SK-N-SH (cell line): ENCODE measurements at regions not wholly inside any gene's neighbourhood (a gene's known extent, or its start where the extent isn't known, plus 50 kb on each side); places are given as distances from the start of the nearest gene placed in this dataset.

Experiments used
- CTCF ChIA-PET: fragments of 300-600, 350-600 bp; formaldehyde crosslinking; extraction: SDS; loops from one replicate; lab custom pipeline; 2021; lab: Yijun Ruan, JAX
- POLR2A ChIA-PET: fragments of 350-600 bp; sonication (Branson Sonifier 250); formaldehyde crosslinking; extraction: SDS; loops from one replicate; lab custom pipeline; 2020; ENCODE audit warnings: antibody characterized with exemption, inconsistent platforms; lab: Yijun Ruan, JAX
- DNase-seq: peaks from one replicate; pipeline ENCODE4 v3.0.0; 2012
- H2AFZ ChIP-seq: fragments of 200-600 bp; sonication (generic); 2 replicates; pipeline ENCODE4 v1.8.1; 2016; ENCODE audit warnings: antibody characterized with exemption, mild to moderate bottlenecking, low read depth
- H3F3A ChIP-seq: fragments of 200-600 bp; sonication (generic); replicated peaks from 2 replicates; pipeline ENCODE3; 2016; ENCODE audit warnings: antibody characterized with exemption, mild to moderate bottlenecking; ENCODE audit not compliant: insufficient read depth
- H3K27ac ChIP-seq, 2 experiments: fragments of 200-500 bp in 1 of 2; fragments of 200-600 bp in 1 of 2; sonication (Bioruptor generic) in 1 of 2; sonication (generic), shearing (Covaris generic) in 1 of 2; 2 replicates each; pipeline versions ENCODE4 v1.5.1 to v1.6.1; 2014 to 2016; ENCODE audit warnings: low read depth in 2 of 2, inconsistent platforms in 1 of 2, low read length in 1 of 2, mild to moderate bottlenecking in 1 of 2, mixed read lengths in 1 of 2
- H3K27me3 ChIP-seq: fragments of 200-600 bp; sonication (generic), shearing (Covaris generic); 2 replicates; pipeline ENCODE4 v1.6.1; 2016; ENCODE audit warnings: mixed run types; ENCODE audit not compliant: insufficient read depth
- H3K36me3 ChIP-seq, 2 experiments: fragments of 200-500 bp in 1 of 2; fragments of 200-600 bp in 1 of 2; sonication (Bioruptor generic) in 1 of 2; sonication (generic) in 1 of 2; replicated peaks in 1 of 2; 2 replicates each; pipeline versions ENCODE3 to v1.5.1; 2014 to 2016; ENCODE audit warnings: low read length in 1 of 2, mild to moderate bottlenecking in 1 of 2; ENCODE audit not compliant: insufficient read depth in 2 of 2, control insufficient read depth in 1 of 2
- H3K4me1 ChIP-seq, 2 experiments: fragments of 200-500 bp in 1 of 2; fragments of 200-600 bp in 1 of 2; sonication (Bioruptor generic) in 1 of 2; sonication (generic), shearing (Covaris generic) in 1 of 2; 2 replicates each; pipeline versions ENCODE4 v1.5.1 to v1.6.1; 2014 to 2016; ENCODE audit warnings: low read depth in 1 of 2, low read length in 1 of 2, mixed run types in 1 of 2; ENCODE audit not compliant: insufficient read depth in 2 of 2, control insufficient read depth in 1 of 2
- H3K4me2 ChIP-seq: fragments of 200-600 bp; sonication (generic), shearing (Covaris generic); 2 replicates; pipeline ENCODE4 v1.6.1; 2017; ENCODE audit warnings: mixed run types
- H3K4me3 ChIP-seq, 2 experiments: fragments of 200-500 bp in 1 of 2; fragments of 200-600 bp in 1 of 2; sonication (Bioruptor generic) in 1 of 2; sonication (generic), shearing (Covaris generic) in 1 of 2; 2 replicates each; pipeline versions ENCODE4 v1.5.1 to v1.8.1; 2014 to 2016; ENCODE audit warnings: low read depth in 2 of 2, inconsistent platforms in 1 of 2, low read length in 1 of 2, mild to moderate bottlenecking in 1 of 2, mixed read lengths in 1 of 2, moderate library complexity in 1 of 2
- H3K79me2 ChIP-seq: fragments of 200-600 bp; sonication (generic); 2 replicates; pipeline ENCODE4 v1.8.1; 2017; ENCODE audit warnings: mild to moderate bottlenecking; ENCODE audit not compliant: insufficient read depth
- H3K9ac ChIP-seq: fragments of 200-600 bp; sonication (generic); 2 replicates; pipeline ENCODE4 v1.6.1; 2017; ENCODE audit warnings: mixed run types
- H3K9me2 ChIP-seq: fragments of 200-600 bp; sonication (generic); 2 replicates; pipeline ENCODE4 v1.6.1; 2017; ENCODE audit warnings: mixed run types
- H3K9me3 ChIP-seq: fragments of 200-600 bp; sonication (generic); 2 replicates; pipeline ENCODE4 v1.6.1; 2017; ENCODE audit warnings: mixed run types, mild to moderate bottlenecking, moderate library complexity
- H4K20me1 ChIP-seq: fragments of 200-600 bp; sonication (generic); 2 replicates; pipeline ENCODE4 v1.6.1; 2017; ENCODE audit warnings: mild to moderate bottlenecking, mixed run types; ENCODE audit not compliant: insufficient read depth
- CHD2 ChIP-seq: fragments of 150-350 bp; IDR thresholded peaks from 2 replicates; pipeline ENCODE4 v1.6.1; 2018; ENCODE audit warnings: low read length; ENCODE audit not compliant: partially characterized antibody
- EP300 ChIP-seq, 2 experiments: IDR thresholded peaks; 2 replicates each; pipeline versions ENCODE4 v1.4.0 to v1.6.1; 2012; ENCODE audit warnings: borderline replicate concordance in 1 of 2, low read depth in 1 of 2, low read length in 1 of 2
- EZH2phosphoT487 ChIP-seq: fragments of 200-600 bp; sonication (generic); IDR thresholded peaks from 2 replicates; pipeline ENCODE4 v1.6.1; 2017; ENCODE audit warnings: low read depth, mixed run types, mild to moderate bottlenecking, antibody characterized with exemption, moderate library complexity, borderline replicate concordance
- FOSL2 ChIP-seq: IDR thresholded peaks from 2 replicates; pipeline ENCODE4 v1.4.0; 2012; ENCODE audit warnings: low read depth, mild to moderate bottlenecking, moderate library complexity, borderline replicate concordance
- FOXJ3 ChIP-seq: sonication (generic); formaldehyde crosslinking; IDR thresholded peaks from 2 replicates; pipeline ENCODE4 v1.5.1; 2020; ENCODE audit warnings: mild to moderate bottlenecking, missing genetic modification reagents
- JUND ChIP-seq: IDR thresholded peaks from 2 replicates; pipeline ENCODE4 v1.4.0; 2012
- MXI1 ChIP-seq: IDR thresholded peaks from 2 replicates; pipeline ENCODE4 v1.6.1; 2012; ENCODE audit warnings: mild to moderate bottlenecking, low read depth, low read length, improper control_type of control experiment
- SMC3 ChIP-seq: IDR thresholded peaks from 2 replicates; pipeline ENCODE4 v1.6.1; 2012; ENCODE audit warnings: low read depth, low read length, improper control_type of control experiment
- TAF1 ChIP-seq: IDR thresholded peaks from 2 replicates; pipeline ENCODE4 v1.6.1; 2012; ENCODE audit warnings: low read depth, mild to moderate bottlenecking, low read length, moderate library complexity, borderline replicate concordance
- TEAD4 ChIP-seq: IDR thresholded peaks from 2 replicates; pipeline ENCODE4 v1.4.0; 2012; ENCODE audit warnings: mild to moderate bottlenecking, borderline replicate concordance; ENCODE audit not compliant: insufficient read depth
- YY1 ChIP-seq: IDR thresholded peaks from 2 replicates; pipeline ENCODE4 v1.4.0; 2012; ENCODE audit warnings: low read depth, mild to moderate bottlenecking
- WGBS: methylation state at CpG from one replicate; pipeline ENCODE4 v1.1.6; 2017; ENCODE audit warnings: low lambda C conversion rate; 5-methylcytosine and 5-hydroxymethylcytosine counted together
- TF ChIP-seq, protein P1 (sequence below): fragments of 150-350 bp; IDR thresholded peaks from 2 replicates; pipeline ENCODE4 v1.6.1; 2017; ENCODE audit warnings: antibody characterized with exemption, low read length, low read depth, borderline replicate concordance
- TF ChIP-seq, protein P2 (sequence below): IDR thresholded peaks from 2 replicates; pipeline ENCODE4; 2012
- TF ChIP-seq, protein P3 (sequence below): fragments of 200-600 bp; sonication (generic); IDR thresholded peaks from 2 replicates; pipeline ENCODE4 v1.6.1; 2017; ENCODE audit warnings: antibody characterized with exemption, mild to moderate bottlenecking, moderate library complexity
- TF ChIP-seq, protein P4 (sequence below): IDR thresholded peaks from 2 replicates; pipeline ENCODE4 v1.4.0; 2012; ENCODE audit warnings: low read depth, borderline replicate concordance
- TF ChIP-seq, protein P5 (sequence below): IDR thresholded peaks from 2 replicates; pipeline ENCODE4 v1.4.0; 2012; ENCODE audit warnings: low read depth, borderline replicate concordance

DNA sequence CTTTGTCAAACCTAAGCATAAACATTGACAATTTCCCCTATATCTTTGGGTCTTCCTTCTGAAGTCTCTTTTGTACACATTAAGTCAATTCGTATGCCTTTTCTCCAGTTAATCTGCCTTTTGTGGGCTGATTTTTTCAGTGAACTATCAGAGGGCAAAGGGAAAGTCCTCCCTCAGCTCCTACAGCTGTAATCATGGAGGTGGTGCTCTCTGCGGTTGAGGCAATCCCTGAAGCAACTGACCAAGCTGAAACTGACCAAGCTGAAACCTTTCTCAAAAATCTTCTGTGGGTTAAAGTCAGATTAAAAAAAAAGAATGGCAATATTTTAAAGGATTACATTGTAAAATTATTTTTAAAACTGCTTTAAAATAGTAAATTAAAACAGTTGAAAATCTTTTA, 105.8 kb upstream of the DNAJC10 start:
- Histone ChIP-seq H3K9ac (no peak overlapping the region), H3K79me2 (no peaks in the 10 kb centered on the region), H3K9me2 (no peaks in the 10 kb centered on the region), H3K27me3 (no peaks in the 10 kb centered on the region), H3K4me3 (no peak overlapping the region), H2AFZ (no peak overlapping the region), H3K27ac (no peak overlapping the region), H3K36me3 (no peaks in the 10 kb centered on the region), H3F3A (no peaks in the 10 kb centered on the region), H3K4me1 (no peaks in the 10 kb centered on the region), H4K20me1 (no peaks in the 10 kb centered on the region), H3K4me2 (no peak overlapping the region), H3K9me3 (no peaks in the 10 kb centered on the region)
- WGBS, result 77% methylated on average over 2 of the region's 2 CpGs
- ChIA-PET CTCF (interaction anchor here (1.0 to 1.2 kb wide), 2 partner anchors 12 to 41 kb away, joined by 3 to 4 read pairs; no protein-coding TSS in a partner anchor), POLR2A (interaction anchor here (0.7 kb wide), 1 partner anchor 820 kb away, joined by 3 read pairs; no protein-coding TSS in a partner anchor)
- no peak for DNase-seq
- TF ChIP-seq, protein P1, sequence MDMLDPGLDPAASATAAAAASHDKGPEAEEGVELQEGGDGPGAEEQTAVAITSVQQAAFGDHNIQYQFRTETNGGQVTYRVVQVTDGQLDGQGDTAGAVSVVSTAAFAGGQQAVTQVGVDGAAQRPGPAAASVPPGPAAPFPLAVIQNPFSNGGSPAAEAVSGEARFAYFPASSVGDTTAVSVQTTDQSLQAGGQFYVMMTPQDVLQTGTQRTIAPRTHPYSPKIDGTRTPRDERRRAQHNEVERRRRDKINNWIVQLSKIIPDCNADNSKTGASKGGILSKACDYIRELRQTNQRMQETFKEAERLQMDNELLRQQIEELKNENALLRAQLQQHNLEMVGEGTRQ, result no peak
- TF ChIP-seq SMC3, result no peak
- TF ChIP-seq, protein P2, sequence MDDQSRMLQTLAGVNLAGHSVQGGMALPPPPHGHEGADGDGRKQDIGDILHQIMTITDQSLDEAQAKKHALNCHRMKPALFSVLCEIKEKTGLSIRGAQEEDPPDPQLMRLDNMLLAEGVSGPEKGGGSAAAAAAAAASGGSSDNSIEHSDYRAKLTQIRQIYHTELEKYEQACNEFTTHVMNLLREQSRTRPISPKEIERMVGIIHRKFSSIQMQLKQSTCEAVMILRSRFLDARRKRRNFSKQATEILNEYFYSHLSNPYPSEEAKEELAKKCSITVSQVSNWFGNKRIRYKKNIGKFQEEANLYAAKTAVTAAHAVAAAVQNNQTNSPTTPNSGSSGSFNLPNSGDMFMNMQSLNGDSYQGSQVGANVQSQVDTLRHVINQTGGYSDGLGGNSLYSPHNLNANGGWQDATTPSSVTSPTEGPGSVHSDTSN, result no peak
- no peak for TF ChIP-seq EP300 (IDR thresholded peaks at IDR 0.05; ENCODE audit: borderline replicate concordance in 1 of 2, low read depth in 1 of 2, low read length in 1 of 2)
- TF ChIP-seq CHD2, result no peak

GRCh38 chr2:182611009-182611408, 105.0 kb upstream of the DNAJC10 start:
- CTCF ChIA-PET, result interaction anchor here (1.0 to 1.2 kb wide), 2 partner anchors 13 to 42 kb away, joined by 3 to 4 read pairs; no protein-coding TSS in a partner anchor
- no peaks in the 10 kb centered on the region for H3K79me2 ChIP-seq
- H2AFZ ChIP-seq, result no peak overlapping the region
- no peaks in the 10 kb centered on the region for H3K9me3 ChIP-seq
- no peaks in the 10 kb centered on the region for H3K4me1 ChIP-seq
- WGBS, result 87% methylated on average over 3 of the region's 3 CpGs
- H3K27me3 ChIP-seq, result no peaks in the 10 kb centered on the region
- no peak overlapping the region for H3K9ac ChIP-seq
- H3F3A ChIP-seq, result no peaks in the 10 kb centered on the region
- POLR2A ChIA-PET, result no interaction called here
- H3K36me3 ChIP-seq, result no peaks in the 10 kb centered on the region
- no peak overlapping the region for H3K27ac ChIP-seq
- DNase-seq, result no peak
- H3K4me2 ChIP-seq, result no peak overlapping the region
- H4K20me1 ChIP-seq, result no peaks in the 10 kb centered on the region
- H3K9me2 ChIP-seq, result no peaks in the 10 kb centered on the region
- H3K4me3 ChIP-seq, result no peak overlapping the region
- TF ChIP-seq YY1, result no peak
- no peak for TF ChIP-seq FOXJ3 (CRISPR knock-in tag)
- TF ChIP-seq, protein P1, result no peak
- no peak for TF ChIP-seq TEAD4
- TF ChIP-seq EZH2phosphoT487, result no peak
- TF ChIP-seq JUND, result no peak
- TF ChIP-seq, protein P3, sequence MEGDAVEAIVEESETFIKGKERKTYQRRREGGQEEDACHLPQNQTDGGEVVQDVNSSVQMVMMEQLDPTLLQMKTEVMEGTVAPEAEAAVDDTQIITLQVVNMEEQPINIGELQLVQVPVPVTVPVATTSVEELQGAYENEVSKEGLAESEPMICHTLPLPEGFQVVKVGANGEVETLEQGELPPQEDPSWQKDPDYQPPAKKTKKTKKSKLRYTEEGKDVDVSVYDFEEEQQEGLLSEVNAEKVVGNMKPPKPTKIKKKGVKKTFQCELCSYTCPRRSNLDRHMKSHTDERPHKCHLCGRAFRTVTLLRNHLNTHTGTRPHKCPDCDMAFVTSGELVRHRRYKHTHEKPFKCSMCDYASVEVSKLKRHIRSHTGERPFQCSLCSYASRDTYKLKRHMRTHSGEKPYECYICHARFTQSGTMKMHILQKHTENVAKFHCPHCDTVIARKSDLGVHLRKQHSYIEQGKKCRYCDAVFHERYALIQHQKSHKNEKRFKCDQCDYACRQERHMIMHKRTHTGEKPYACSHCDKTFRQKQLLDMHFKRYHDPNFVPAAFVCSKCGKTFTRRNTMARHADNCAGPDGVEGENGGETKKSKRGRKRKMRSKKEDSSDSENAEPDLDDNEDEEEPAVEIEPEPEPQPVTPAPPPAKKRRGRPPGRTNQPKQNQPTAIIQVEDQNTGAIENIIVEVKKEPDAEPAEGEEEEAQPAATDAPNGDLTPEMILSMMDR, result no peak
- TF ChIP-seq, protein P4, sequence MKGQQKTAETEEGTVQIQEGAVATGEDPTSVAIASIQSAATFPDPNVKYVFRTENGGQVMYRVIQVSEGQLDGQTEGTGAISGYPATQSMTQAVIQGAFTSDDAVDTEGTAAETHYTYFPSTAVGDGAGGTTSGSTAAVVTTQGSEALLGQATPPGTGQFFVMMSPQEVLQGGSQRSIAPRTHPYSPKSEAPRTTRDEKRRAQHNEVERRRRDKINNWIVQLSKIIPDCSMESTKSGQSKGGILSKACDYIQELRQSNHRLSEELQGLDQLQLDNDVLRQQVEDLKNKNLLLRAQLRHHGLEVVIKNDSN, result no peak
- TF ChIP-seq, protein P5, sequence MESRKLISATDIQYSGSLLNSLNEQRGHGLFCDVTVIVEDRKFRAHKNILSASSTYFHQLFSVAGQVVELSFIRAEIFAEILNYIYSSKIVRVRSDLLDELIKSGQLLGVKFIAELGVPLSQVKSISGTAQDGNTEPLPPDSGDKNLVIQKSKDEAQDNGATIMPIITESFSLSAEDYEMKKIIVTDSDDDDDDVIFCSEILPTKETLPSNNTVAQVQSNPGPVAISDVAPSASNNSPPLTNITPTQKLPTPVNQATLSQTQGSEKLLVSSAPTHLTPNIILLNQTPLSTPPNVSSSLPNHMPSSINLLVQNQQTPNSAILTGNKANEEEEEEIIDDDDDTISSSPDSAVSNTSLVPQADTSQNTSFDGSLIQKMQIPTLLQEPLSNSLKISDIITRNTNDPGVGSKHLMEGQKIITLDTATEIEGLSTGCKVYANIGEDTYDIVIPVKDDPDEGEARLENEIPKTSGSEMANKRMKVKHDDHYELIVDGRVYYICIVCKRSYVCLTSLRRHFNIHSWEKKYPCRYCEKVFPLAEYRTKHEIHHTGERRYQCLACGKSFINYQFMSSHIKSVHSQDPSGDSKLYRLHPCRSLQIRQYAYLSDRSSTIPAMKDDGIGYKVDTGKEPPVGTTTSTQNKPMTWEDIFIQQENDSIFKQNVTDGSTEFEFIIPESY, result no peak
- TF ChIP-seq FOSL2, result no peak
- no peak for TF ChIP-seq TAF1
- no peak for TF ChIP-seq SMC3
- TF ChIP-seq MXI1, result no peak
